GM06990 (cell line): ENCODE measurements at regions not wholly inside any gene's neighbourhood (a gene's known extent, or its start where the extent isn't known, plus 50 kb on each side); places are given as distances from the start of the nearest gene placed in this dataset.

ENCODE experiments used
- DNase-seq: peaks from one replicate; pipeline ENCODE4 v3.0.0-alpha.2; 2011; ENCODE audit not compliant: insufficient read length; ENCODE audit errors: extremely low read depth
- H3K27me3 ChIP-seq: replicated peaks from 2 replicates; pipeline ENCODE4 v1.6.0; 2011; ENCODE audit warnings: low read length; ENCODE audit not compliant: control insufficient read depth, insufficient read depth
- H3K36me3 ChIP-seq: 2 replicates; pipeline ENCODE4 v1.5.1; 2011; ENCODE audit warnings: low read length; ENCODE audit not compliant: control insufficient read depth, insufficient read depth
- H3K4me3 ChIP-seq: replicated peaks from 2 replicates; pipeline ENCODE4 v1.5.1; 2011; ENCODE audit warnings: low read depth, mild to moderate bottlenecking, control low read depth, low read length
- TF ChIP-seq, protein P1 (sequence below): IDR thresholded peaks from 2 replicates; pipeline ENCODE4 v1.5.1; 2011; ENCODE audit warnings: low read length, control low read depth, mild to moderate bottlenecking, inconsistent platforms; ENCODE audit not compliant: insufficient read depth, poor library complexity, severe bottlenecking

GRCh38 chr14:53807542-53807941, 149.1 kb downstream of the BMP4 start:
- H3K27me3 ChIP-seq = no peaks in the 10 kb centered on the region

DNA sequence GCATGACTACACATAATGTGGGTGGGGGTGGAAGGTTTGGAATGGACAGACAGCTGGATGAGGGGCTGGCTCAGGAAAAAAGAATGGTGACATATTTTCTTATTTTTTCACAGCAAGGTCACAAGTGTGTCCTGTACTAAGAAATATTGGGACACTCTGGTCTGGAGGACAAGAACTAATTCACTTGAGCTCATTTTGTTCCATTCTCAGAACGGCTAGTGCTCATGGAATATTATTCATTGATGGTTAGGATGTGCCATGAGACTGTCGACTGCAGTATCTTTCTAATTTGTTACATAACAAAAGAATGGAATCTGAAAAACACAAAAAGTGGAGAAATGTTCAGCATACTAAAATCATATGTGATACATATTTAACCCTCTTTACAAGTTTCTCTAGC, 149.5 kb downstream of the BMP4 start:
- Histone ChIP-seq H3K4me3 (no peak overlapping the region), H3K36me3 (no peaks in the 10 kb centered on the region), H3K27me3 (no peaks in the 10 kb centered on the region)
- DNase-seq = no peak
- TF ChIP-seq, protein P1, sequence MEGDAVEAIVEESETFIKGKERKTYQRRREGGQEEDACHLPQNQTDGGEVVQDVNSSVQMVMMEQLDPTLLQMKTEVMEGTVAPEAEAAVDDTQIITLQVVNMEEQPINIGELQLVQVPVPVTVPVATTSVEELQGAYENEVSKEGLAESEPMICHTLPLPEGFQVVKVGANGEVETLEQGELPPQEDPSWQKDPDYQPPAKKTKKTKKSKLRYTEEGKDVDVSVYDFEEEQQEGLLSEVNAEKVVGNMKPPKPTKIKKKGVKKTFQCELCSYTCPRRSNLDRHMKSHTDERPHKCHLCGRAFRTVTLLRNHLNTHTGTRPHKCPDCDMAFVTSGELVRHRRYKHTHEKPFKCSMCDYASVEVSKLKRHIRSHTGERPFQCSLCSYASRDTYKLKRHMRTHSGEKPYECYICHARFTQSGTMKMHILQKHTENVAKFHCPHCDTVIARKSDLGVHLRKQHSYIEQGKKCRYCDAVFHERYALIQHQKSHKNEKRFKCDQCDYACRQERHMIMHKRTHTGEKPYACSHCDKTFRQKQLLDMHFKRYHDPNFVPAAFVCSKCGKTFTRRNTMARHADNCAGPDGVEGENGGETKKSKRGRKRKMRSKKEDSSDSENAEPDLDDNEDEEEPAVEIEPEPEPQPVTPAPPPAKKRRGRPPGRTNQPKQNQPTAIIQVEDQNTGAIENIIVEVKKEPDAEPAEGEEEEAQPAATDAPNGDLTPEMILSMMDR = no peak

More at GRCh38 chr14:53807542-53807941, 149.1 kb downstream of the BMP4 start:
- Histone ChIP-seq H3K36me3 (no peaks in the 10 kb centered on the region), H3K4me3 (no peak overlapping the region)
- TF ChIP-seq, protein P1 = no peak
- DNase-seq = no peak

DNA sequence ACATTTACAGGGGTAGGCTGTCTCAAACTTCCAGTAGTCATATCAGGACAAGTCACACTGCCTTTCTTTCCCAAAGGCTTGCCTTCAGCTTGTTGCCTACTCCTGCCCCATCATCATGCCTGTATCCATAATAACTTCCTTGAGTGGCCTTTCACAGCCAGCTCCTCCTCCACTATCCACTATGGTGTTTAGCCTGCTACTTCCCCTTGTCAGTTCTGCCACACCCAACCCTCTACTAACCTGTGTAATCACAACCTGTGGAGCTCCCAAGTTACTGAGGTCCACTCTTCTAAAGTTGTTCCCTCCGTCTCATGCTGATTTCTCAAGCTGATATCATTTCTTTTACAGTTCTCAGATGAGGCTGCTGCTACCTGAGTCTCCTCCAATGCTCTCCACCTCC, 159.9 kb downstream of the BMP4 start:
- Histone ChIP-seq H3K27me3 (no peaks in the 10 kb centered on the region), H3K4me3 (no peak overlapping the region), H3K36me3 (no peaks in the 10 kb centered on the region)
- DNase-seq = no peak
- TF ChIP-seq, protein P1 = no peak

- Histone ChIP-seq H3K4me3 (no peak overlapping the region), H3K27me3 (no peaks in the 10 kb centered on the region), H3K36me3 (no peaks in the 10 kb centered on the region)
- TF ChIP-seq, protein P1 = no peak
- no peak for DNase-seq
Observed at GRCh38 chr14:53793790-53794505, 162.7 kb downstream of the BMP4 start.

GRCh38 chr14:53792909-53793308, 163.7 kb downstream of the BMP4 start:
- DNase-seq = no peak
- Histone ChIP-seq H3K27me3 (no peaks in the 10 kb centered on the region), H3K4me3 (no peak overlapping the region), H3K36me3 (no peaks in the 10 kb centered on the region)
- TF ChIP-seq, protein P1 = peak; percentile 35
